ENCODE measurements at regions not wholly inside any gene's neighbourhood (a gene's known extent, or its start where the extent isn't known, plus 50 kb on each side); places are given as distances from the start of the nearest gene placed in this dataset.

GRCh38 chr6:81856872-81857271 lies 104.4 kb upstream of the TENT5A start:
- TF ChIP-seq POLR2A (IDR thresholded peaks at IDR 0.05; ENCODE audit: low read depth, low read length): no peak
- no peak for TF ChIP-seq CTCF (IDR thresholded peaks at IDR 0.05; ENCODE audit: extremely low read depth in 1 of 2, insufficient read depth in 1 of 2, low read depth in 1 of 2, low read length in 2 of 2)
- no peak for TF ChIP-seq POLR2AphosphoS5 (IDR thresholded peaks at IDR 0.05; ENCODE audit: insufficient read depth, low read depth, low read length)
- no peak for TF ChIP-seq EZH2 (IDR thresholded peaks at IDR 0.05; ENCODE audit: borderline replicate concordance, low read depth, low read length, severe bottlenecking)
- no peak for TF ChIP-seq MAX (IDR thresholded peaks at IDR 0.05; ENCODE audit: insufficient read depth, insufficient read length)

Measured in endothelial cell of umbilical vein (primary cell).